ENCODE measurements at regions not wholly inside any gene's neighbourhood (a gene's known extent, or its start where the extent isn't known, plus 50 kb on each side); places are given as distances from the start of the nearest gene placed in this dataset.

- FAIRE-seq (no peak), DNase-seq (ENCODE audit: low read depth) (no peak)
- TF ChIP-seq CTCF (IDR thresholded peaks at IDR 0.05; ENCODE audit: insufficient read depth, low read length, severe bottlenecking): no peak
- no peak overlapping the region for H3K4me3 ChIP-seq (ENCODE audit: low read depth, low read length)
- no peaks in the 10 kb centered on the region for H3K27me3 ChIP-seq (ENCODE audit: control insufficient read depth, insufficient read depth, low read length)
- H3K36me3 ChIP-seq (ENCODE audit: control insufficient read depth, insufficient read depth, low read length): no peaks in the 10 kb centered on the region
Measured at GRCh38 chr1:60562740-60563139, 489.2 kb upstream of the C1orf87 start.

- FAIRE-seq: no peak
- H3K27me3 ChIP-seq (ENCODE audit: control insufficient read depth, insufficient read depth, low read length): no peaks in the 10 kb centered on the region
- no peaks in the 10 kb centered on the region for H3K36me3 ChIP-seq (ENCODE audit: control insufficient read depth, insufficient read depth, low read length)
- TF ChIP-seq CTCF (IDR thresholded peaks at IDR 0.05; ENCODE audit: insufficient read depth, low read length, severe bottlenecking): no peak
- no peak overlapping the region for H3K4me3 ChIP-seq (ENCODE audit: low read depth, low read length)
- no peak for DNase-seq (ENCODE audit: low read depth)
Measured at GRCh38 chr1:60560701-60561100, 487.1 kb upstream of the C1orf87 start.

GRCh38 chr1:60558236-60558635 lies 484.7 kb upstream of the C1orf87 start:
- H3K36me3 ChIP-seq (ENCODE audit: control insufficient read depth, insufficient read depth, low read length): no peaks in the 10 kb centered on the region

GRCh38 chr1:60553730-60554129 lies 480.2 kb upstream of the C1orf87 start:
- no peak for TF ChIP-seq CTCF (IDR thresholded peaks at IDR 0.05; ENCODE audit: insufficient read depth, low read length, severe bottlenecking)
- Histone ChIP-seq H3K27me3 (ENCODE audit: control insufficient read depth, insufficient read depth, low read length) (no peaks in the 10 kb centered on the region), H3K36me3 (ENCODE audit: control insufficient read depth, insufficient read depth, low read length) (no peaks in the 10 kb centered on the region), H3K4me3 (ENCODE audit: low read depth, low read length) (no peak overlapping the region)
- FAIRE-seq (no peak), DNase-seq (ENCODE audit: low read depth) (no peak)

More at GRCh38 chr1:60558236-60558635, 484.7 kb upstream of the C1orf87 start:
- TF ChIP-seq CTCF (IDR thresholded peaks at IDR 0.05; ENCODE audit: insufficient read depth, low read length, severe bottlenecking): no peak
- DNase-seq (ENCODE audit: low read depth) (no peak), FAIRE-seq (no peak)
- H3K27me3 ChIP-seq (ENCODE audit: control insufficient read depth, insufficient read depth, low read length): no peaks in the 10 kb centered on the region
- no peak overlapping the region for H3K4me3 ChIP-seq (ENCODE audit: low read depth, low read length)

- H3K27me3 ChIP-seq (ENCODE audit: control insufficient read depth, insufficient read depth, low read length): no peaks in the 10 kb centered on the region
- DNase-seq (ENCODE audit: low read depth) (no peak), FAIRE-seq (no peak)
- TF ChIP-seq CTCF (IDR thresholded peaks at IDR 0.05; ENCODE audit: insufficient read depth, low read length, severe bottlenecking): no peak
- H3K4me3 ChIP-seq (ENCODE audit: low read depth, low read length): no peak overlapping the region
- H3K36me3 ChIP-seq (ENCODE audit: control insufficient read depth, insufficient read depth, low read length): no peaks in the 10 kb centered on the region
Measured at GRCh38 chr1:60547821-60548220, 474.3 kb upstream of the C1orf87 start.

GRCh38 chr1:60541831-60542532 lies 468.4 kb upstream of the C1orf87 start:
- Histone ChIP-seq H3K36me3 (ENCODE audit: control insufficient read depth, insufficient read depth, low read length) (no peaks in the 10 kb centered on the region), H3K27me3 (ENCODE audit: control insufficient read depth, insufficient read depth, low read length) (no peaks in the 10 kb centered on the region), H3K4me3 (ENCODE audit: low read depth, low read length) (no peak overlapping the region)
- no peak for DNase-seq (ENCODE audit: low read depth)
- no peak for TF ChIP-seq CTCF (IDR thresholded peaks at IDR 0.05; ENCODE audit: insufficient read depth, low read length, severe bottlenecking)
- no peak for FAIRE-seq

All from bronchial epithelial cell (primary cell).